GM12878 (cell line): ENCODE measurements at regions not wholly inside any gene's neighbourhood (a gene's known extent, or its start where the extent isn't known, plus 50 kb on each side); places are given as distances from the start of the nearest gene placed in this dataset.

Experiments used
- CHD2 ChIP-seq: IDR thresholded peaks from 2 replicates; pipeline ENCODE4 v1.6.1; 2011; ENCODE audit warnings: low read depth, low read length, improper control_type of control experiment, borderline replicate concordance
- EGR1 ChIP-seq, 2 experiments: IDR thresholded peaks; 1 replicate in 1 of 2; 2 replicates in 1 of 2; pipeline ENCODE4 v1.6.1; 2011 to 2012; ENCODE audit warnings: low read depth in 2 of 2, low read length in 2 of 2, borderline replicate concordance in 1 of 2, mild to moderate bottlenecking in 1 of 2, moderate library complexity in 1 of 2
- EP300 ChIP-seq, 2 experiments: fragments of 150-350 bp in 1 of 2; IDR thresholded peaks; 2 replicates each; pipeline ENCODE4 v1.6.1; 2011 to 2012; ENCODE audit warnings: low read depth in 2 of 2, low read length in 2 of 2, borderline replicate concordance in 1 of 2, improper control_type of control experiment in 1 of 2, inconsistent platforms in 1 of 2; ENCODE audit not compliant: control insufficient read depth in 1 of 2
- GABPA ChIP-seq: IDR thresholded peaks from 2 replicates; pipeline ENCODE4 v1.6.1; 2014; ENCODE audit warnings: antibody characterized with exemption, low read depth, mild to moderate bottlenecking, inconsistent platforms
- KDM1A ChIP-seq: fragments of 200-600 bp; sonication (generic); IDR thresholded peaks from 2 replicates; pipeline ENCODE4 v1.6.1; 2016; ENCODE audit warnings: borderline replicate concordance
- MYC ChIP-seq: IDR thresholded peaks from 2 replicates; pipeline ENCODE4 v1.6.1; 2011; ENCODE audit warnings: mild to moderate bottlenecking, low read length, moderate library complexity, inconsistent platforms; ENCODE audit not compliant: insufficient read depth, insufficient replicate concordance, insufficient read length, severe bottlenecking
- POLR2AphosphoS5 ChIP-seq: IDR thresholded peaks from 2 replicates; pipeline ENCODE4 v1.6.1; 2011; ENCODE audit warnings: mild to moderate bottlenecking, low read length, inconsistent platforms
- ZBED1 ChIP-seq: IDR thresholded peaks from 2 replicates; pipeline ENCODE4 v1.6.1; 2016; ENCODE audit warnings: borderline replicate concordance
- TF ChIP-seq, protein P1 (sequence below): IDR thresholded peaks from 2 replicates; pipeline ENCODE4 v1.6.1; 2011; ENCODE audit warnings: low read depth, low read length, improper control_type of control experiment, borderline replicate concordance
- TF ChIP-seq, protein P2 (sequence below), 3 experiments: IDR thresholded peaks in 2 of 3; conservative IDR thresholded peaks in 1 of 3; 2 replicates each; pipeline ENCODE4 v1.5.1; 2011; ENCODE audit warnings: low read depth in 3 of 3, low read length in 3 of 3, mild to moderate bottlenecking in 3 of 3, control low read depth in 2 of 3, moderate library complexity in 2 of 3, inconsistent platforms in 1 of 3, mixed read lengths in 1 of 3; ENCODE audit not compliant: control insufficient read depth in 2 of 3, insufficient read depth in 1 of 3; ENCODE audit errors: extremely low read depth in 1 of 3
- TF ChIP-seq, protein P3 (sequence below): fragments of 450-650 bp; conservative IDR thresholded peaks from 2 replicates; pipeline ENCODE4 v1.6.1; 2017; ENCODE audit warnings: mild to moderate bottlenecking, moderate library complexity

DNA sequence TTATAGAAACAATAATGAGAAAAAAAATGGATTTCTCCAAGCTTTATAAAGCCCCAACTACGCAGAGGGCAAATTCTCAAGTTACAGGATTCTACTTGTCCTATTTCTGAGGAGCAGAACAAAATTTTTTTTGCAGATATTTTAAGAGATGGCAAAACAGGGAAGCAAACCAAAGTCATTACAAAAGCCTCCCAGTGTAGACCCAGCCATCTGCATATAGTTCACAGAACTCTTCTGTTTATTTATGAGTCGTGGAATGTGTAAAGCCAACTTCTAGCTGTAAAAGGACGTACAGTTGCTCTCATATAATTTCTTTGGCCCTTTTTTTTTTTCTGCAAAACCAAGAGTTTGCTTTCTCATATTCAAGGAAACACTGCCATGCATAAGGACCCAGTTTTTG lies 120.4 kb downstream of the PCDH7 start:
- TF ChIP-seq ZBED1 (no peak), EP300 (IDR thresholded peaks at IDR 0.05; ENCODE audit: borderline replicate concordance in 1 of 2, control insufficient read depth in 1 of 2, low read depth in 2 of 2, low read length in 2 of 2) (no peak), KDM1A (no peak), CHD2 (no peak), POLR2AphosphoS5 (no peak), EGR1 (IDR thresholded peaks at IDR 0.05; ENCODE audit: borderline replicate concordance in 1 of 2, low read depth in 2 of 2, low read length in 2 of 2) (no peak), MYC (no peak), GABPA (no peak)
- TF ChIP-seq, protein P1, sequence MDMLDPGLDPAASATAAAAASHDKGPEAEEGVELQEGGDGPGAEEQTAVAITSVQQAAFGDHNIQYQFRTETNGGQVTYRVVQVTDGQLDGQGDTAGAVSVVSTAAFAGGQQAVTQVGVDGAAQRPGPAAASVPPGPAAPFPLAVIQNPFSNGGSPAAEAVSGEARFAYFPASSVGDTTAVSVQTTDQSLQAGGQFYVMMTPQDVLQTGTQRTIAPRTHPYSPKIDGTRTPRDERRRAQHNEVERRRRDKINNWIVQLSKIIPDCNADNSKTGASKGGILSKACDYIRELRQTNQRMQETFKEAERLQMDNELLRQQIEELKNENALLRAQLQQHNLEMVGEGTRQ = no peak
- TF ChIP-seq, protein P2, sequence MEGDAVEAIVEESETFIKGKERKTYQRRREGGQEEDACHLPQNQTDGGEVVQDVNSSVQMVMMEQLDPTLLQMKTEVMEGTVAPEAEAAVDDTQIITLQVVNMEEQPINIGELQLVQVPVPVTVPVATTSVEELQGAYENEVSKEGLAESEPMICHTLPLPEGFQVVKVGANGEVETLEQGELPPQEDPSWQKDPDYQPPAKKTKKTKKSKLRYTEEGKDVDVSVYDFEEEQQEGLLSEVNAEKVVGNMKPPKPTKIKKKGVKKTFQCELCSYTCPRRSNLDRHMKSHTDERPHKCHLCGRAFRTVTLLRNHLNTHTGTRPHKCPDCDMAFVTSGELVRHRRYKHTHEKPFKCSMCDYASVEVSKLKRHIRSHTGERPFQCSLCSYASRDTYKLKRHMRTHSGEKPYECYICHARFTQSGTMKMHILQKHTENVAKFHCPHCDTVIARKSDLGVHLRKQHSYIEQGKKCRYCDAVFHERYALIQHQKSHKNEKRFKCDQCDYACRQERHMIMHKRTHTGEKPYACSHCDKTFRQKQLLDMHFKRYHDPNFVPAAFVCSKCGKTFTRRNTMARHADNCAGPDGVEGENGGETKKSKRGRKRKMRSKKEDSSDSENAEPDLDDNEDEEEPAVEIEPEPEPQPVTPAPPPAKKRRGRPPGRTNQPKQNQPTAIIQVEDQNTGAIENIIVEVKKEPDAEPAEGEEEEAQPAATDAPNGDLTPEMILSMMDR (IDR thresholded peaks at IDR 0.05 in 2 of 3, conservative IDR thresholded peaks at IDR 0.05 in 1 of 3; ENCODE audit: control insufficient read depth in 2 of 3, extremely low read depth in 1 of 3, insufficient read depth in 1 of 3, low read depth in 3 of 3, low read length in 3 of 3) = no peak
- TF ChIP-seq, protein P3, sequence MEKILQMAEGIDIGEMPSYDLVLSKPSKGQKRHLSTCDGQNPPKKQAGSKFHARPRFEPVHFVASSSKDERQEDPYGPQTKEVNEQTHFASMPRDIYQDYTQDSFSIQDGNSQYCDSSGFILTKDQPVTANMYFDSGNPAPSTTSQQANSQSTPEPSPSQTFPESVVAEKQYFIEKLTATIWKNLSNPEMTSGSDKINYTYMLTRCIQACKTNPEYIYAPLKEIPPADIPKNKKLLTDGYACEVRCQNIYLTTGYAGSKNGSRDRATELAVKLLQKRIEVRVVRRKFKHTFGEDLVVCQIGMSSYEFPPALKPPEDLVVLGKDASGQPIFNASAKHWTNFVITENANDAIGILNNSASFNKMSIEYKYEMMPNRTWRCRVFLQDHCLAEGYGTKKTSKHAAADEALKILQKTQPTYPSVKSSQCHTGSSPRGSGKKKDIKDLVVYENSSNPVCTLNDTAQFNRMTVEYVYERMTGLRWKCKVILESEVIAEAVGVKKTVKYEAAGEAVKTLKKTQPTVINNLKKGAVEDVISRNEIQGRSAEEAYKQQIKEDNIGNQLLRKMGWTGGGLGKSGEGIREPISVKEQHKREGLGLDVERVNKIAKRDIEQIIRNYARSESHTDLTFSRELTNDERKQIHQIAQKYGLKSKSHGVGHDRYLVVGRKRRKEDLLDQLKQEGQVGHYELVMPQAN = no peak
